OCI-LY7 (cell line): ENCODE measurements at regions not wholly inside any gene's neighbourhood (a gene's known extent, or its start where the extent isn't known, plus 50 kb on each side); places are given as distances from the start of the nearest gene placed in this dataset.

Experiments used
- BruUV-seq: library from RNA; stranded (reverse); fragments of 400-500 nt; replicated peaks from 2 replicates; lab custom pipeline; 2021; lab: Mats Ljungman, UMichigan
- CTCF ChIA-PET: fragments of 300-600 bp; sonication (Branson Sonifier 250); formaldehyde crosslinking; loops from one replicate; lab custom pipeline; 2022; ENCODE audit warnings: antibody characterized with exemption; ENCODE audit not compliant: unreplicated experiment; lab: Charles Lee
- POLR2A ChIA-PET: fragments of 300-600 bp; sonication (Branson Sonifier 250); formaldehyde crosslinking; loops from one replicate; lab custom pipeline; 2022; ENCODE audit warnings: antibody characterized with exemption; lab: Charles Lee
- DNase-seq: peaks from one replicate; pipeline ENCODE4 v3.0.0-alpha.2; 2015; ENCODE audit warnings: low spot score
- H2AFZ ChIP-seq: fragments of 200-600 bp; sonication (generic), shearing (Covaris generic); 2 replicates; pipeline ENCODE4 v1.6.1; 2014; ENCODE audit warnings: mild to moderate bottlenecking, antibody characterized with exemption, low read length, moderate library complexity
- H3K27ac ChIP-seq: fragments of 200-600 bp; sonication (generic); 2 replicates; pipeline ENCODE4 v1.5.1; 2014; ENCODE audit warnings: mixed run types, low read depth, mild to moderate bottlenecking, moderate library complexity, low read length, inconsistent platforms; ENCODE audit not compliant: poor library complexity, severe bottlenecking
- H3K36me3 ChIP-seq: fragments of 200-600 bp; sonication (generic); 2 replicates; pipeline ENCODE4 v1.6.1; 2014; ENCODE audit warnings: mild to moderate bottlenecking, antibody characterized with exemption, low read length, moderate library complexity, mixed read lengths; ENCODE audit not compliant: insufficient read depth
- H3K4me1 ChIP-seq: fragments of 200-600 bp; sonication (generic); 2 replicates; pipeline ENCODE4 v1.5.1; 2014; ENCODE audit warnings: mild to moderate bottlenecking, low read length; ENCODE audit not compliant: insufficient read depth, poor library complexity, severe bottlenecking
- H3K4me2 ChIP-seq: fragments of 200-600 bp; sonication (generic); 2 replicates; pipeline ENCODE4 v1.6.1; 2014; ENCODE audit warnings: mild to moderate bottlenecking, low read length
- H3K4me3 ChIP-seq: fragments of 200-600 bp; sonication (generic); 2 replicates; pipeline ENCODE4 v1.5.1; 2014; ENCODE audit warnings: mild to moderate bottlenecking, low read depth, low read length; ENCODE audit not compliant: poor library complexity, severe bottlenecking
- H3K79me2 ChIP-seq: fragments of 200-600 bp; sonication (generic); 2 replicates; pipeline ENCODE4 v1.6.1; 2016; ENCODE audit warnings: low read depth, mild to moderate bottlenecking, low read length, moderate library complexity, mixed read lengths; ENCODE audit not compliant: insufficient read depth
- H3K9me2 ChIP-seq: fragments of 200-600 bp; sonication (generic); 2 replicates; pipeline ENCODE4 v1.6.1; 2016; ENCODE audit warnings: mild to moderate bottlenecking, low read length, mixed read lengths; ENCODE audit not compliant: insufficient read depth
- H3K9me3 ChIP-seq: fragments of 200-600 bp; sonication (generic); 2 replicates; pipeline ENCODE4 v1.6.1; 2014; ENCODE audit warnings: mild to moderate bottlenecking, mixed run types, low read length, mixed read lengths
- H4K20me1 ChIP-seq: fragments of 200-600 bp; sonication (generic); 2 replicates; pipeline ENCODE4 v1.6.1; 2014; ENCODE audit warnings: mild to moderate bottlenecking, antibody characterized with exemption, low read length, moderate library complexity, mixed read lengths; ENCODE audit not compliant: insufficient read depth
- EZH2phosphoT487 ChIP-seq: fragments of 200-600 bp; sonication (generic); IDR thresholded peaks from 2 replicates; pipeline ENCODE4 v1.6.1; 2018; ENCODE audit warnings: low read depth, borderline replicate concordance, mild to moderate bottlenecking, mixed run types, antibody characterized with exemption, low read length, moderate library complexity, mixed read lengths
- intact Hi-C: fragments of 100-400 bp; cut with micrococcal nuclease; formaldehyde crosslinking; loops from one replicate; pipeline ENCODE4 v1.10.0; 2022; ENCODE audit not compliant: unreplicated experiment
- TF ChIP-seq, protein P1 (sequence below): fragments of 200-600 bp; sonication (generic); conservative IDR thresholded peaks from 2 replicates; pipeline ENCODE4 v1.5.1; 2014; ENCODE audit warnings: mild to moderate bottlenecking, antibody characterized with exemption, low read length, moderate library complexity, mixed read lengths

- Histone ChIP-seq H3K36me3 (no peaks in the 10 kb centered on the region), H2AFZ (peak overlapping the region; percentile 31; the same call in 1 of the 2 replicates), H3K9me2 (no peaks in the 10 kb centered on the region), H3K9me3 (no peaks in the 10 kb centered on the region), H4K20me1 (no peaks in the 10 kb centered on the region), H3K4me2 (no peak overlapping the region), H3K27ac (no peak overlapping the region), H3K79me2 (no peaks in the 10 kb centered on the region), H3K4me1 (peaks cover 26% of the 10 kb centered on the region), H3K4me3 (no peak overlapping the region)
- TF ChIP-seq, protein P1, sequence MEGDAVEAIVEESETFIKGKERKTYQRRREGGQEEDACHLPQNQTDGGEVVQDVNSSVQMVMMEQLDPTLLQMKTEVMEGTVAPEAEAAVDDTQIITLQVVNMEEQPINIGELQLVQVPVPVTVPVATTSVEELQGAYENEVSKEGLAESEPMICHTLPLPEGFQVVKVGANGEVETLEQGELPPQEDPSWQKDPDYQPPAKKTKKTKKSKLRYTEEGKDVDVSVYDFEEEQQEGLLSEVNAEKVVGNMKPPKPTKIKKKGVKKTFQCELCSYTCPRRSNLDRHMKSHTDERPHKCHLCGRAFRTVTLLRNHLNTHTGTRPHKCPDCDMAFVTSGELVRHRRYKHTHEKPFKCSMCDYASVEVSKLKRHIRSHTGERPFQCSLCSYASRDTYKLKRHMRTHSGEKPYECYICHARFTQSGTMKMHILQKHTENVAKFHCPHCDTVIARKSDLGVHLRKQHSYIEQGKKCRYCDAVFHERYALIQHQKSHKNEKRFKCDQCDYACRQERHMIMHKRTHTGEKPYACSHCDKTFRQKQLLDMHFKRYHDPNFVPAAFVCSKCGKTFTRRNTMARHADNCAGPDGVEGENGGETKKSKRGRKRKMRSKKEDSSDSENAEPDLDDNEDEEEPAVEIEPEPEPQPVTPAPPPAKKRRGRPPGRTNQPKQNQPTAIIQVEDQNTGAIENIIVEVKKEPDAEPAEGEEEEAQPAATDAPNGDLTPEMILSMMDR = no peak
- no peak for TF ChIP-seq EZH2phosphoT487
- BruUV-seq = no TSS peak
- POLR2A ChIA-PET = interaction anchor here (0.6 to 0.7 kb wide), 2 partner anchors 227 to 516 kb away, joined by 3 to 5 read pairs; no protein-coding TSS in a partner anchor
- intact Hi-C loops = no loop called here
- CTCF ChIA-PET = no interaction called here
- no peak for DNase-seq
These were observed 238.9 kb upstream of the ZNF804A start for GRCh38 chr2:184359379-184359778.

DNA sequence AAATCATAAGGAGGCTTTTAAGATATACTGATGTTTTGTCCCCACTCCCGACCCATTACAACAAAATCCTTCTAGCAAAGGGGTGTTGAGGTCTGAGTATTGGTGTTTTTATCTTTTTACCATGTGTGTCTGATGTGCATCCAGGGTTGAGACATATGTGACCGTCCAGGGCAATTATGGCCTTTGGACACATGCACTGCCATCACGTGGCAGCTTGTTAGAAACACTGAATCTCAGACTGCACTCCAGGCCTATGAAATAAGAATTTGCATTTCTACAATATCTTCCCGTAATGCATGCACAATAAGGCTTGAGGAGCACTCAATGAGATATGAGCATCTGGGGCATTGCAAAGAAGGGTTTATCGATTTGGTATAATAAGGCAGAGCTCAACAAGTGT, 235.1 kb upstream of the ZNF804A start:
- no TSS peak for BruUV-seq
- Histone ChIP-seq H3K9me3 (no peaks in the 10 kb centered on the region; the same call in 1 of the 2 replicates), H3K79me2 (no peaks in the 10 kb centered on the region), H4K20me1 (no peaks in the 10 kb centered on the region), H2AFZ (peak overlapping the region; percentile 98), H3K27ac (no peak overlapping the region), H3K36me3 (no peaks in the 10 kb centered on the region), H3K4me2 (peak overlapping the region; percentile 53), H3K4me1 (peaks cover 26% of the 10 kb centered on the region), H3K9me2 (no peaks in the 10 kb centered on the region), H3K4me3 (peak overlapping the region; percentile 18)
- peak; percentile 68 for DNase-seq
- ChIA-PET POLR2A (interaction anchor here (1.4 to 2.0 kb wide), 2 partner anchors 11 to 15 kb away, joined by 3 to 6 read pairs; no protein-coding TSS in a partner anchor), CTCF (interaction anchor here (1.1 kb wide), 1 partner anchor 9 kb away, joined by 3 read pairs; no protein-coding TSS in a partner anchor)
- no peak for TF ChIP-seq EZH2phosphoT487
- TF ChIP-seq, protein P1 = peak; percentile 72
- intact Hi-C loops = loop anchor here (5.0 kb wide), 1 partner anchor 234 kb away; the partner anchor contains the start of gene ZNF804A

DNA sequence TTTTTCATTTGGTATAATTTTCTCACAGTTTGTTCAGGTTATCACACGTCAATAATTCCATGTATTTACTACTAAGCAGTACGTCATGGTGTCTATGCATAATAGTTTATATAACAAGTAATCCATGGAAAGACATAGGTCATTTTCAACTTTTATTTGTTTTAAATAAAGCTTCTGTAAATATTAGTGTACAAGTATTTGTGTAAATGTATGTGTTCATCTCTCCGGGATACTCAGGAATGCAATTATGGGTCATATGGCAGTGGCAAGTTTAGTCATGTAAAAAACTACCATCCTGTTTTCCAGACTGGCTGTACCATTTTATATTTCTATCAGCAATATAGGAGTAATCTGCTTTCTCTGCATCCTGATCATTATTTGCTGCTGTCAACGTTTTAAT, 231.1 kb upstream of the ZNF804A start:
- Histone ChIP-seq H2AFZ (no peak overlapping the region; the same call in 1 of the 2 replicates), H3K4me1 (peaks cover 44% of the 10 kb centered on the region), H3K79me2 (no peaks in the 10 kb centered on the region), H3K4me2 (no peak overlapping the region), H3K4me3 (no peak overlapping the region), H3K27ac (no peak overlapping the region), H3K9me3 (peaks cover 32% of the 10 kb centered on the region; the same call in 1 of the 2 replicates), H4K20me1 (no peaks in the 10 kb centered on the region), H3K9me2 (no peaks in the 10 kb centered on the region), H3K36me3 (peaks cover 19% of the 10 kb centered on the region)
- no TSS peak for BruUV-seq
- no peak for DNase-seq
- ChIA-PET POLR2A (interaction anchor here (0.7 to 1.5 kb wide), 4 partner anchors 12 to 898 kb away, joined by 3 to 5 read pairs (median 3); no protein-coding TSS in a partner anchor), CTCF (no interaction called here)
- intact Hi-C loops = no loop called here
- TF ChIP-seq EZH2phosphoT487 = no peak
- TF ChIP-seq, protein P1 = no peak
